A549 (cell line): ENCODE measurements at regions not wholly inside any gene's neighbourhood (a gene's known extent, or its start where the extent isn't known, plus 50 kb on each side); places are given as distances from the start of the nearest gene placed in this dataset.

Experiments used
- CEBPB ChIP-seq, 2 experiments: fragments of >200 bp in 1 of 2; sonication (Bioruptor Twin) in 1 of 2; formaldehyde crosslinking in 1 of 2; IDR thresholded peaks; 2 replicates each; pipeline ENCODE4 v1.6.1; 2012 to 2016
- CHD2 ChIP-seq: fragments of 150-350 bp; IDR thresholded peaks from 2 replicates; pipeline ENCODE4 v1.6.1; 2014; ENCODE audit warnings: low read length; ENCODE audit not compliant: partially characterized antibody
- EP300 ChIP-seq, 2 experiments: fragments of >200 bp; sonication (Bioruptor Twin); formaldehyde crosslinking; IDR thresholded peaks; 2 replicates in 1 of 2; 3 replicates in 1 of 2; pipeline ENCODE4 v1.6.1; 2016 to 2017
- JUN ChIP-seq, 2 experiments: fragments of >200 bp; sonication (Bioruptor Twin); formaldehyde crosslinking; IDR thresholded peaks; 2 replicates in 1 of 2; 3 replicates in 1 of 2; pipeline ENCODE4 v1.6.1; 2016 to 2017
- JUNB ChIP-seq: fragments of >200 bp; sonication (Bioruptor Twin); formaldehyde crosslinking; IDR thresholded peaks from 2 replicates; pipeline ENCODE4 v1.6.1; 2016
- KDM1A ChIP-seq: fragments of 200-600 bp; sonication (generic); IDR thresholded peaks from 2 replicates; pipeline ENCODE4 v1.6.1; 2016; ENCODE audit warnings: low read depth, mild to moderate bottlenecking
- MYC ChIP-seq: IDR thresholded peaks from 2 replicates; pipeline ENCODE4 v1.6.1; 2012; ENCODE audit warnings: mild to moderate bottlenecking, inconsistent platforms, low read length, improper control_type of control experiment, borderline replicate concordance
- POLR2A ChIP-seq: IDR thresholded peaks from 2 replicates; pipeline ENCODE4 v1.6.1; 2012; ENCODE audit warnings: mild to moderate bottlenecking, low read length
- RFX5 ChIP-seq: fragments of 450-650 bp; IDR thresholded peaks from 2 replicates; pipeline ENCODE4 v1.7.1; 2014; ENCODE audit warnings: antibody characterized with exemption, mild to moderate bottlenecking, moderate library complexity
- TP53 ChIP-seq: fragments of 250-450 bp; sonication (Bioruptor Pico); IDR thresholded peaks from 2 replicates; pipeline ENCODE4 v1.5.0; 2021; ENCODE audit warnings: mild to moderate bottlenecking, moderate library complexity
- TF ChIP-seq, protein P1 (sequence below): fragments of >200 bp; sonication (Bioruptor Twin); formaldehyde crosslinking; IDR thresholded peaks from 3 replicates; pipeline ENCODE4 v1.5.1; 2016
- TF ChIP-seq, protein P2 (sequence below): fragments of 450-650 bp; IDR thresholded peaks from 2 replicates; pipeline ENCODE4 v1.6.1; 2014; ENCODE audit warnings: antibody characterized with exemption

DNA sequence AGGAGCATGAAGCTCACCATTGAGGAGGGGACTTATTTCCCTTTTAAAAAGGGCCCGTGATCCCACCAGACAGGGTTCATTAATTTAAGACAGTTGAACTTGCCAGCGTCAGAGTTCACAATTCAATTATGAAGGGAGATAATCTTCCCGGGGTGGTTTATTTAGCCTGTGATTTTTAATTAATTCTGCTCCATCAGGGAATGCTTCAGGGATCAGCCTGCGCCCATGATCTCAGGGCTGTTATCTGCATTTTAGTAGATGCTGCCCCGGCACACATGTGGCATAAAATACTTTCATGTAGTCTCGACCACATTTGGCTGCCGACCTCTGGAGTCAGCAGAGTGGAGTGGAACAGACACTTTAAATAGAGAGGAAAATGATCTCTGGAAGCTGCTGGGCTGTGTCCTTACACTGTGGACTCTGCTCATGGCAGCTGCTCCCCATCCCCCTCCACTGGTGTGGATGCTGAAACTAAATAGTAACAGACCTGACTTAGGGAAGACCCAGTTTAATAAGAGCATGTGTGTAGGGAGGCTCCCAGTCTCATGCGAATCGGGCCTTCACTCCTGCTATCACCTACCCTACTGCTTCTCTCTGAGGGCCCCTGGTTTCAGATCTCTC lies 256.9 kb downstream of the TEX29 start:
- TF ChIP-seq, protein P1, sequence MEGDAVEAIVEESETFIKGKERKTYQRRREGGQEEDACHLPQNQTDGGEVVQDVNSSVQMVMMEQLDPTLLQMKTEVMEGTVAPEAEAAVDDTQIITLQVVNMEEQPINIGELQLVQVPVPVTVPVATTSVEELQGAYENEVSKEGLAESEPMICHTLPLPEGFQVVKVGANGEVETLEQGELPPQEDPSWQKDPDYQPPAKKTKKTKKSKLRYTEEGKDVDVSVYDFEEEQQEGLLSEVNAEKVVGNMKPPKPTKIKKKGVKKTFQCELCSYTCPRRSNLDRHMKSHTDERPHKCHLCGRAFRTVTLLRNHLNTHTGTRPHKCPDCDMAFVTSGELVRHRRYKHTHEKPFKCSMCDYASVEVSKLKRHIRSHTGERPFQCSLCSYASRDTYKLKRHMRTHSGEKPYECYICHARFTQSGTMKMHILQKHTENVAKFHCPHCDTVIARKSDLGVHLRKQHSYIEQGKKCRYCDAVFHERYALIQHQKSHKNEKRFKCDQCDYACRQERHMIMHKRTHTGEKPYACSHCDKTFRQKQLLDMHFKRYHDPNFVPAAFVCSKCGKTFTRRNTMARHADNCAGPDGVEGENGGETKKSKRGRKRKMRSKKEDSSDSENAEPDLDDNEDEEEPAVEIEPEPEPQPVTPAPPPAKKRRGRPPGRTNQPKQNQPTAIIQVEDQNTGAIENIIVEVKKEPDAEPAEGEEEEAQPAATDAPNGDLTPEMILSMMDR: no peak
- TF ChIP-seq KDM1A (no peak), JUNB (no peak), MYC (no peak), TP53 (CRISPR knock-in tag) (no peak), EP300 (IDR thresholded peaks at IDR 0.05) (no peak), CHD2 (no peak), POLR2A (no peak), CEBPB (IDR thresholded peaks at IDR 0.05) (no peak), RFX5 (no peak), JUN (IDR thresholded peaks at IDR 0.05) (no peak)
- TF ChIP-seq, protein P2, sequence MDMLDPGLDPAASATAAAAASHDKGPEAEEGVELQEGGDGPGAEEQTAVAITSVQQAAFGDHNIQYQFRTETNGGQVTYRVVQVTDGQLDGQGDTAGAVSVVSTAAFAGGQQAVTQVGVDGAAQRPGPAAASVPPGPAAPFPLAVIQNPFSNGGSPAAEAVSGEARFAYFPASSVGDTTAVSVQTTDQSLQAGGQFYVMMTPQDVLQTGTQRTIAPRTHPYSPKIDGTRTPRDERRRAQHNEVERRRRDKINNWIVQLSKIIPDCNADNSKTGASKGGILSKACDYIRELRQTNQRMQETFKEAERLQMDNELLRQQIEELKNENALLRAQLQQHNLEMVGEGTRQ: no peak
